HG02798 (cell line): ENCODE measurements at regions not wholly inside any gene's neighbourhood (a gene's known extent, or its start where the extent isn't known, plus 50 kb on each side); places are given as distances from the start of the nearest gene placed in this dataset.

Experiments
- ATAC-seq: cut with Tn5 transposase; IDR thresholded peaks from one replicate; pipeline ENCODE4 v1.9.1; 2021; ENCODE audit warnings: mild to moderate bottlenecking; ENCODE audit not compliant: unreplicated experiment, poor library complexity

DNA sequence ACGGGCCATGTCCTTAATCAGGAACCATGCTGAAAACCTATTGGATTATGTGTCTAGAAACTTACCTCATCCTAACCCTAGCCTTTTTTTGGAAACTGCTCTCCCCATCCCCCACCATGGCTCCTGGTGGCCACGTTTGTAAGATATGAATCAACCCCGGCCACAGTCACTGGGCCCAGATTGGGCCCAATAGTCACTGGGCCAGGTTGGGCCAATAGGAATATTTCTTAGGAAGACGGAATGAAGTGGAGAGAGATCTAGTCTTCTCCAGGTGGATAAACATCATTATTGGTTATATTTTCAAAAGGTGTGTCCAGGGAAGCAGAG lies 468.7 kb downstream of the ARHGEF28 start:
- ATAC-seq = no peak

GRCh38 chr5:74094096-74094781 lies 468.2 kb downstream of the ARHGEF28 start:
- ATAC-seq = no peak

- ATAC-seq = no peak
These were observed 467.6 kb downstream of the ARHGEF28 start for GRCh38 chr5:74093561-74093960.

DNA sequence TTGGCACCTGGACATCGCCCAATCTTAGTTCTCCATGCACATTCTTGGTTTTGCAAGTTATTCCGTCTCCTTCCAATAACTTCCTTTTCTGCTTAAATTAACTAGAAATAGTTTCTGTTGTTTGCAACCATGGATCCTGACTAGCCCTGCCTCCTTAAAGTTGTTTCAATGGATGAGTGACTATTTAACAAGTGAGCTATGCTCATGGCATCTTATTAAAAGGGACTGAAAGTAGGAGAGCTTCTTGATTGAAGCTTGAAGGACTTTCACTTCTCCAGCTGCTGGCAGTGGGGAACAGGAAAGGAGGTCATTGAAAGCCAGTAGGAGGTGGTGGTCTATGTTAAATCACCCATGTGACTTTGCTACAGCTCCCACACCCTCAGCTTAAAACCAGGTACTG lies 466.8 kb downstream of the ARHGEF28 start:
- no peak for ATAC-seq

- no peak for ATAC-seq
These were observed 459.8 kb downstream of the ARHGEF28 start for GRCh38 chr5:74085782-74086181.

DNA sequence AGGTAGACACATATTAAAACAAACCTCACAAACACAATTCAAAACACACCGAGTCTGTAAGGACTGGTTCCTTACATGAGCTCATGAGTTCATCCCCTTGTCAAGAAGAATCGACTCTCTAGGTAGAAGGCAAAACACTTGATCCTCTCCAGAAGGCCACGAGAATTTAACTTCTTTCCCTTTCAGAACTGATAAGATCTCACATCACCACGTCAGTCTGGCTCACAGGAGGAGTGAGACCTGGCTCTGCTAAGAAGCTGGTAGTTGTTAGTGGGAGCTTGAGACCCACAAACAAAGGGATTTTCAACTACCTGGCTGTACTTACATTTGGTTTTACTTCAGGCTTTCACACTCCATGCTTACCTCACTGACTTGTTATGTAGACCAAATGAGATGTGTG lies 459.2 kb downstream of the ARHGEF28 start:
- no peak for ATAC-seq

DNA sequence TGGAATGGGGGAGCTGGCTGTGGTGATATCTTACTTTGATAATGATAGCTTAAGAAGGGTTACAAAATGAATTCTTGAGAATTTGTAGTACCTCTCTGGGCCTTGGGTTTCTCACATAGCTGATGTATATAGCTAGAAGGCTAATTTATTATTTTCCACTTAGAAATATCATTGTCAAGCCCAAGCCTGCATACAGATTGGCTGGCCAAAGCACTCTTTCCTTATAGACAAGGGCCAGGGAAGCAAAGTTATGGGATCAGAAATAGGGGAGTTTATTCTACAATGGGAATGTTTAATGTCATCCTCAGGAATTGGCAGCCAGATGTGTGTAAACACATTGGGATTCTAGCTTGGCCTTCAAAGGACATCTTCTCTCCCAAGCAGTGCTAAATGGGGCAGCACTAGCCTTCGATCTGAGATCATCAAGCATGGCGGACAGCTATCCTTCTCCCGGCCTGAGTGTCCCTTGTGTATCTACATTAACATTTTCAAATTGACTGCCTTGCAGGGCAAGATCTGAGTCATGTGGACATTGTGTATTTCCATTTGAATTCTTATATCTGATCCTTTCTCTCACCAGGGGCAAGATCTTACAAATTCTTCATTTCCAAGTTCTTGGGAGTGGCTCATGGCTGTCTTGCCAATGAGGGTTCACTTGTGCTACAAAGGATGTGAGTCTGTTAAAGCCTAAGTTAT lies 457.2 kb downstream of the ARHGEF28 start:
- ATAC-seq = no peak

GRCh38 chr5:74082512-74083055 lies 456.6 kb downstream of the ARHGEF28 start:
- ATAC-seq = no peak

DNA sequence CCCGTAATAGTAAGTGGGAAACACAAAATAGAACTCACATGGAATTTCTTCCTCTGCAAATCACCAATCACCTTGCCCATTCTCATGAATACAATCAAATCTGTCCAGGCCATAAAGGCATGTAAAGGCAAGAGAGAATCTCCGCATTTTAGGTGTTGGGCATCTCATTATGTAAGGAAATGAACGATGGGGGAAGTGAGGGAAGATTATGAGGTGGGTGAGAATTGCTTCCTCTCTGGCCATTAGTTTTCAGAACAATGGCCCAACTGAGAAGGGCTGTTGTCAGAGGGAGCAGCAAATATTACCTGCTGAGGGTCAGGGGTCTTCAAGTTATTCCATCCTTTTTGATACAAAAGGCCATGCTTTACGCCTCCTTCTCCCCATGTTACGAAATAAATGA lies 455.1 kb downstream of the ARHGEF28 start:
- no peak for ATAC-seq

DNA sequence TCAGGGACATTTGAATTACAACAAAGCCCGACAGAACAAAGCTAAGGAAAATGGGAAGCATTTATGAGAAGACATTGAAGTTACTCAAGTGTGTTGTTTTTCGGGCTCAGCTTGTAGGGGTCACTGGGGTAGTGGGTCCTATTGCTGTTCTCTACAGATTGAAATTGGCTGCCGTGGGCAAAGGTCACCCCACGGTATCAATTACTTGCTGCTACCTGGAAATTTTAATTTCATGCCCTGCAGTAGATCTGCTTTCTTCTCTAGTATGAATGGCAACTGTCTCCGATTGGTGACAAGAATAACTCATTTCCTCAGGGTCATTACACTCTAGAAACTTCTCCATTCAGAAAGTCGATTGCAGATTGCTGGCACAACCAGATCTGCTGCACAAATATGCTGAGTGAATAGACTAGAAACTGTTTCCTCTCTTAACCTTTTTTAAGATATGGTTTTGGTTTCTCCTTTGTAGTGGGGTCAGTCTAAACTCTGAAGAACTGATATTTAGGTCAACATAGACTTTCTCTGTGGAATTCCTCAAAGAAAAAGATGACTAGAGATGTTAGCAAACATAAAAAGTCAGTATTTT lies 454.1 kb downstream of the ARHGEF28 start:
- no peak for ATAC-seq

GRCh38 chr5:74075501-74076484 lies 449.8 kb downstream of the ARHGEF28 start:
- ATAC-seq = no peak

DNA sequence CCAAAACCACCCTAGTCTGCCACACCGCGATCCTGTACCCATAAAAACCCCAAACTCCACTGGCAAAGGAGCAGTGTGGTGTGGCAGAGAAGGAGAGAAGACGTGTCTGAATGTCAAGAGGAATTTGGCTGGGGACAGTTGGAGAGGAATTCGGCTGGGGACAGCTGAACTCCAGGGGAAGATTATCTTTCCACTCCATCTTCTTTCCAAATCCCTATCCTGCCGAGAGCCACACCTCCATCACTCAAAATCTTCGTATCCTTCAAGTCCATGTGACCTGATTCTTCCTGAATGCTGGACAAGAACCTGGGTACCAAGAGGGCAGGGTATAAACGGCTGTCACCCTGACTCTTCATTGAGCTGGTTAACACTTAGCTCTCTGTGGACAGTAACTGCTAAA lies 448.1 kb downstream of the ARHGEF28 start:
- ATAC-seq = no peak

DNA sequence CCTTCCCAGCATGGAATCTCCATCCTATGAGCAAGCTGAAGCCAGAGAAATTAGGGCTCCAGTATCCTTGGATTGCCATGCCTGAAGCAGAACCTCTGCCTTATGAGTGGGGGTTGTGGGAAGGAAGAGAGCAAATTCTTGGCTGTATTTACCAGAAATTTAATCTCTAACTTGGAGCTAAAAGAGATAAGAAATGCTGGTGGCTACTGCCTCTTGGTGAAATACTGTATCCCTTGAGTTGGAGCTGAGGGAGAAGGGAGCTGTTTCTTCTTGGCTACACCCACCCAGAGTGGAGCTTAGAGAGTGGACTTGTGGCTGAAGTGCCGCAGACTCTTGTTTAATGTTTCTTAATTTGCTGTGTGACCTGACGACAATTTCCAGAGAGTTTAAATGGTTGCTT lies 447.3 kb downstream of the ARHGEF28 start:
- no peak for ATAC-seq

- no peak for ATAC-seq
These were observed 446.6 kb downstream of the ARHGEF28 start for GRCh38 chr5:74072646-74073045.

- ATAC-seq = no peak
These were observed 444.8 kb downstream of the ARHGEF28 start for GRCh38 chr5:74070766-74071165.

DNA sequence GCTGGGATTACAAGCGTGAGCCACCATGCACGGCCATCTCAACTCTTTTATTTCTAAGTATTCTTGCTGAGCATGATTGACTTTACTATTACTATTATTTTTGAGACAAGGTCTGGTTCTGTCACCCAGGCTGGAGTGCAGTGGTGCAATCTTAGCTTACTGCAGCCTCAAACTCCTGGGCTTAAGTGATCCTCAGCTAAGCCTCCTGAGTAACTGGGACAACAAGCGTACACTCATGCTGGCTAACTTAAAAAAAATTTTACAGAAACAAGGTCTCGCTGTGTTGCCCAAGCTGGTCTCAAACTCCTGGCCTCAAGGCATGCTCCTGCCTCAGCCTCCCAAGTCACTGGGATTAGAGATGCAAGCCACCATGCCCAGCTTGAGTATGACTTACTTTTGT lies 443.7 kb downstream of the ARHGEF28 start:
- ATAC-seq = no peak

- ATAC-seq = no peak
These were observed 441.9 kb downstream of the ARHGEF28 start for GRCh38 chr5:74067748-74068541.

GRCh38 chr5:74064911-74065310 lies 438.9 kb downstream of the ARHGEF28 start:
- no peak for ATAC-seq

DNA sequence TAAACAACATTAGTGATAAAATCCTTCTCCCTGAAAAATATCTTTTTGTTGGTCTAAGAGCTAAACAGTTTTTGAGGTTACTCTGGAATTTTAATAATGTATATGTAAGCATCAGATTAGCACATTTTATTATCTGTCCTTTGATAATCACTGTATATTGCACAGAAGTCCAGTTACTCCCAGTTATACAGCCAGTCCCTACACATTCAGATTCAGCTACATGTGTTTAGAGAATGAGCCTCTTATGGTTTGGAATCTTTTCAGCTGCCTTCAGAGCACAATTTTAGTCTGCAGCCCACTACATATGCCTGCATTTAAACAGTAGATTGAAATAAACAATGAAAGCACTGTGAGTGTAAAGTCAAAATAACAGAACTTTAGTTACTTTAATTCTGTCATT lies 438.2 kb downstream of the ARHGEF28 start:
- no peak for ATAC-seq

DNA sequence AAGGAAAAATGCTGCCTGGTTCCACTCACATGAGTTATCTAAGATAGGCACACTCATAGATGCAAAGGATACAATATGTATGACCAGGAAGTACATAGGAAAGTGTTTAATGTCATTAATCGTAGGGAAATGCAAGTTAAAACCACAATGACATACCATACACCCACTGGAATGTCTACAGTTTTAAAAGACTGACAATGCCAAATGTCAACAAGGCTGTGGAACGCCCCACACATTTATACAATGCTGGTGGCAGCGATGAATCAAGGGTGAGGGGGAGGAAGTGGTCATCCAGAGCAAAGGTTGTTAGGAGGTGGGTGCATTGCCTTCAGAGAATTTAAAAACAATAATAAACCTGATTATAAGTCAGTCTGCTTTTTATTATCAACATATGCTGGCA lies 437.8 kb downstream of the ARHGEF28 start:
- ATAC-seq = no peak
